Left kidney (tissue), 1 donor: ENCODE measurements at regions not wholly inside any gene's neighbourhood (a gene's known extent, or its start where the extent isn't known, plus 50 kb on each side); places are given as distances from the start of the nearest gene placed in this dataset.

ENCODE experiments used
- DNase-seq: peaks from one replicate; pipeline ENCODE4 v3.0.0-alpha.2; 2013

GRCh38 chr17:13989138-13989537, 80.2 kb upstream of the COX10 start:
- DNase-seq = no peak

- DNase-seq = no peak
Observed at GRCh38 chr17:13993106-13993505, 76.2 kb upstream of the COX10 start.

- DNase-seq = no peak
Observed at GRCh38 chr17:13994050-13994449, 75.3 kb upstream of the COX10 start.

- peak; percentile 4 for DNase-seq
Observed at GRCh38 chr17:13995856-13996271, 73.4 kb upstream of the COX10 start.

- peak; percentile 35 for DNase-seq
Observed at GRCh38 chr17:13996276-13996675, 73.0 kb upstream of the COX10 start.

GRCh38 chr17:13996748-13997147, 72.6 kb upstream of the COX10 start:
- DNase-seq = peak; percentile 3

GRCh38 chr17:14004927-14005620, 64.2 kb upstream of the COX10 start:
- no peak for DNase-seq

- DNase-seq = no peak
Observed at GRCh38 chr17:14006249-14006942, 62.9 kb upstream of the COX10 start.

- DNase-seq = no peak
Observed at GRCh38 chr17:14007951-14008350, 61.4 kb upstream of the COX10 start.

- no peak for DNase-seq
Observed at GRCh38 chr17:14011036-14011692, 58.1 kb upstream of the COX10 start.

- DNase-seq = no peak
Observed at GRCh38 chr17:14011740-14012405, 57.4 kb upstream of the COX10 start.

- no peak for DNase-seq
Observed at GRCh38 chr17:14014657-14015056, 54.6 kb upstream of the COX10 start.

GRCh38 chr17:14015271-14015670, 54.0 kb upstream of the COX10 start:
- DNase-seq = no peak

- DNase-seq = no peak
Observed at GRCh38 chr17:14016858-14017257, 52.4 kb upstream of the COX10 start.

GRCh38 chr17:14019186-14019956, 49.9 kb upstream of the COX10 start:
- DNase-seq = no peak
